Sigmoid colon (tissue), 4 donors: ENCODE measurements at regions not wholly inside any gene's neighbourhood (a gene's known extent, or its start where the extent isn't known, plus 50 kb on each side); places are given as distances from the start of the nearest gene placed in this dataset.

Experiments used
- CTCF ChIP-seq, 4 experiments: fragments of 450-650 bp in 3 of 4; fragments of 200-600 bp in 1 of 4; IDR thresholded peaks; one replicate each; pipeline ENCODE4 v1.5.1; 2016 to 2019; ENCODE audit warnings: antibody characterized with exemption in 4 of 4, mild to moderate bottlenecking in 3 of 4, moderate library complexity in 2 of 4
- EP300 ChIP-seq, 4 donors: sonication (generic); formaldehyde crosslinking; IDR thresholded peaks; one replicate each; pipeline ENCODE4 v1.6.1; 2017; ENCODE audit warnings: antibody characterized with exemption in 4 of 4
- POLR2A ChIP-seq, 2 donors: fragments of 450-650 bp; IDR thresholded peaks; one replicate each; pipeline ENCODE4 v1.6.1; 2016; ENCODE audit warnings: antibody characterized with exemption in 2 of 2, mild to moderate bottlenecking in 2 of 2, moderate library complexity in 2 of 2
- POLR2AphosphoS5 ChIP-seq, 4 donors: sonication (generic); formaldehyde crosslinking; IDR thresholded peaks; one replicate each; pipeline ENCODE4 v1.6.1; 2017; ENCODE audit warnings: antibody characterized with exemption in 4 of 4

- TF ChIP-seq CTCF (IDR thresholded peaks at IDR 0.05) (no peak), POLR2AphosphoS5 (IDR thresholded peaks at IDR 0.05) (no peak), POLR2A (IDR thresholded peaks at IDR 0.05) (no peak), EP300 (IDR thresholded peaks at IDR 0.05) (no peak)
Observed at GRCh38 chr2:176503776-176504175, 234.5 kb downstream of the MTX2 start.
